AG20443 (cell line): ENCODE measurements at regions not wholly inside any gene's neighbourhood (a gene's known extent, or its start where the extent isn't known, plus 50 kb on each side); places are given as distances from the start of the nearest gene placed in this dataset.

Experiments used
- DNase-seq: peaks from one replicate; pipeline ENCODE4 v3.0.0; 2012; ENCODE audit warnings: low spot score, mixed read lengths

DNA sequence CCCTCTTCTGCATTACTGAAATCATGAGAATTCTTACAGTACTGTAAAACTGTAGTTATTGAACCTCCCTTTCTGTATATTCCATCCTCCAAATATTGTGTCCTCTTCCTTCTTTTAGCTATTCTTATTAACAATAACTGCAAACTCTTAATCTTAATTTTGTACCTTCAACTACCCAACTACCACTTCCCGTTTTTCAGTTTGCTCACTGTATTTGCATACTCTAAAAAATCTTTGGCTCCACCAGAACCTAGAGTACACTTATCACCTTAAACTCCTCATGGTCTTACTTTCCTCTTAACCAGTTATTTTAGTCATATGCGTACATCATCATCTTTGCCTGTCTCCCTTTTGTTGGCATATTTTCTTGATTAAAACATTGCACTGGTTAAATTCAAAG lies 543.7 kb downstream of the ARAP2 start:
- DNase-seq: no peak

DNA sequence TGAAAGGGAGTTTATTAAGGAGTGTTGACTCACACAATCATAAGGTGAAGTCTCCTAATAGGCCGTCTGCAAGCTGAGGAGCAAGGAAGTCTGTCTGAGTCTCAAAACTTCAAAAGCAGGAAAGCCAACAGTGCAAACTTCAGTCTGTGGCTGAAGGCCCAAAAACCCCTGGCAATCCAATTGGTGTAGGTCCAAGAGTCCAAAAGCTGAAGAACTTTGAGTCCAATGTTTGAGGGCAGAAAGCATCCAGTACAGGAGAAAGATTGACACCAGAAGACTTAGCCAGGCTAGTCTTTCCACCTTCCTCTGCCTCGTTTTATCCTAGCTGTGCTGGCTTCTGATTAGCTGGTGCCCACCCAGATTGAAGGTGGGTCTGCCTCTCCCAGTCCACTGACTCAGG lies 535.2 kb downstream of the ARAP2 start:
- DNase-seq: no peak

DNA sequence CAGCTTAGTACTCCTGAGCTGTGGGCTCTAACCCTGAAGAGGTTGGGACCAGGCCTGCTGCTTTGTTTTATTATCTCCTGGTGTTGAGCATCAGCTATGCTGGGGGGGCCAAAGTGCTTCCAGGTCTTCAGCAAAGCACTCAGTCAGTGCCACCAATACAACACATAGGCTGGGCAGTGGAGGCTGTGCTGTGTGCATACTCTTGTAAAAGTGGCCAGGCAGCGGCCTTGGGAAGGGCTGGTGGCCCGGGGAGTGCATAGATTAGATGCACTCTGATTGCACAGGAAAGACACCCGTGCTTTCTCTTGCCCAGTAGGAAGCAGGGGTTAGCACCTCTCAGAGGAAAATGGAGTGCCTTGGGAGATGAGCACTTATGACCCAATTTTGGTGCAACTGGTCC lies 534.0 kb downstream of the ARAP2 start:
- DNase-seq: no peak

DNA sequence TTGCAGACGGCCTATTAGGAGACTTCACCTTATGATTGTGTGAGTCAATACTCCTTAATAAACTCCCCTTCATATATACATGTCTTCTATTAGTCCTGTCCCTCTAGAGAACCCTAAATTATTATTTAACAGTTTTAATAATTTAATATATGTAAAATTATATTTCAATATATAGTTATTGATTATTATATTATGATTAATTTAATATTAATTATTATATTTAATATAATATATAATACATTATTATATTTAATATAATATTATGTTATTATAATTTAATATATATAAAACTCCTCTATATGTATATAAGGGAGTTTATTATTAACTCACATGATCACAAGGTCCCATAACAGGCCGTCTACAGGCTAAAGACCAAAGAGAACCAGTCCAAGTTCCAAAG lies 533.2 kb downstream of the ARAP2 start:
- no peak for DNase-seq

DNA sequence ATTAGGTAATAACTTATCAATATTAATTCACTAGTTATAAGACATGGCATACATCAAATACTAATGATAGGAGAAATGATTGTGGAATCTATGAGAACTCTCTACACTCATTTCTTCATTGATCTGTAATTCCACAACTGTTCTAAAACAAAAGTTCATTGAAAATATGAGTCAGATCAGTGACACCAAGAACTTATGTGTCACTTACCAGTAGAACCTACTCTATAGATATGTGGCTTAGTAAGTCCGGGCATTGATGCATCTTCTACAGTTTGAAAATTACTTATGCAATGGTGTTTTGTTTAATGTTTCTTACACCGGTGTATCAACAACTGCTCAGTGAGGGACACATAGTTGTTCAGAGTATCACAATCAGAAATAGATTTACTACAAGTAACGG lies 520.3 kb downstream of the ARAP2 start:
- no peak for DNase-seq

DNA sequence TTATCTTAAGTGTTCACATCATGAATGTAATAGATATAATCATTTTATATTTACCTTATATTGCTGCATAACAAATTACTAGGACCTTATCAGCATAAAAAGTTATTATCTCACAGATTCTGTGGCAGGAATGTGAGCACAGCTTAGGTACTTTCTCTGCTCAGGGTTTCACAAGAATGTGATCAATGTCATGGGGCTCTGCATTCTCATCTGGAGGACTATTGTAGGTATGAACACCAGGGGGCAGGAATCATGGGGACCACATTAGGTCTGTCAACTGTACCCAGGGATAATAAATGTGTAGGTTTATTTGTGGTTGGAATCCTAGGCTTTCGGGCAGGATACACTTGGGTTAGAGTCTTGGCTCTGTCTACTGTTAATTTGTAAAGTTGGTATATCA lies 519.2 kb downstream of the ARAP2 start:
- no peak for DNase-seq

DNA sequence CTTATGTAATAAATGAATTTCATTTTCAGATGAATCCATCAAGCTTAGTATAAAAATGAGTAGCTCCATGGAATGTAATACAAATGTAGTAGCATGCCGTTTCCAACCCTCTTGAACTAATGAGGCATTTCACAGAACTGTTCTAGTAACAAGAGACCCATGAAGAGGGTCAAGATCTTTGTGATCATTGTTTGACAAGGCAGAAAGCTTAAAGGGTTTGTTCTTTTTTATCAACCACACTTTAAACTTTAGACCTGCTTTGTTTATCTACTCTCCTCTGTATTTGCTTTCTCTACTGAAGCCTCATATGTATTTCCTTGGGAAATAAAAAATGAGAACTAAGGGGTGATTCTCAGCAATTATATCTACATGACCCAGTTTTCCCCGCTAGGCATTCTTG lies 513.9 kb downstream of the ARAP2 start:
- DNase-seq: no peak

DNA sequence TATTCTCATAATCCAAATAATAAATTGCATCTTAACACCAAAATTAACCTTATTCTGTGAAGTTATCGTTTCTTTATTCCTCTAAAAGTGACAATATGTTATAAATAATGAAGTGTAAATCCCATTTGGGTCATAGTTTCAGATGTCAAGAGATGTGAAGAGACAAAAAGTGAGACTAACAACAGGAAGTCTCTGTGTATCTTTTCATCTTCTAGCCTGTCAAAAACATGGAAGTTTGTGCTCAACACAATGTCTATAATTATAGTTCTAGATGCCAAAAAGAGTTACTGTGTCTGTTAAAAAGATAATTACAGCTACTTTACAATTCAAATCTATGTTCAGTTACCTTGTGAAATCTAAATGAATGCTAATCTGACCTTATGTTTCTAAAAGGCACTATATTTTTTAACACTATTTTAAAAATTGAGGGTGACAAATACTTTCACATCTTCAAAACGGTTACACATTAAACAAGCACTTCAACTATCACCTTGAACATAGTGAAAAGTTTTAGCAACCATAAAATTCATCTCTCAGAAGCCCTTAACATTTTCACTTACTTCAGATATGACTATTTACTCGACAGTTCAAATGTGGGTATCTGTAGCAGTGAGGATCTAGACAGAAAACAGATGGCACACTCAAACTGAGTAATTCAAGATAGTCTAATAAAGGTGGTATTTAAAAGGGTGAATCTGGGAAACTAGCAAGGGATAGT lies 509.8 kb downstream of the ARAP2 start:
- DNase-seq: no peak

DNA sequence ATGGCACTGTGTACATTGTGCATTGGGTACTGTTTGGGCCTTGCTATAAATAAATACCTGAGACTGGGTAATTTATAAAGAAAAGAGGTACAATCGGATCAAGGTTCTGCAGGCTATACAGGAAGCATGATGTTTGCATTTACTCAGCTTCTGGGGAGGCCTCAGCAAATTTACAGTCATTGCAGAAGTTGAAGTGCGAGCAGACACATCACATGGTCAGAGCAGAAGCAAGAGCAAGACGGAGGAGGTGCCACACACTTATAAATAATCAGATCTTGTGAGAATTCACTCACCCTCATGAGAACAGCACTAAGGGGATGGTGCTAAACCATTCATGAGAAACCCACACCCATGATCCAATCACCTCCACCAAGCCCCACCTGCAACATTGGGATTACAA lies 505.0 kb downstream of the ARAP2 start:
- no peak for DNase-seq

DNA sequence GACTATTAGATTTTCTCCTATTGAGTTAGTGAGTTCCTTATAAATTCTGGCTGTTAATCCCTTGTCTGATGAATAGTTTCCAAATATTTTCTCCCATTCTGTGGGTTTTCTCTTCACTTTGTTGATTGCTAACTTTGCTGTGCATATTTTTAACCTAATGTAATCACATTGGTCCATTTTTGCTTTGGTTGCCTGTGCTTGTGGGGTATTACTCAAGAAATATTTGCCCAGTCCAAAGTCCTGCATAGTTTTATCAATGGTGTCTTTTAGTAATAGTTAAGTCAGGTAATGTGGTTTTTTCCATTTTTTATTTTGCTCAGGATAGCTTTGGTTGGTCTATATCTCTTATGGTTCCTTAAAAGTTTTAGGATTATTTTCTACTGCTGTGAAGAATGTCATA lies 490.3 kb downstream of the ARAP2 start:
- no peak for DNase-seq

DNA sequence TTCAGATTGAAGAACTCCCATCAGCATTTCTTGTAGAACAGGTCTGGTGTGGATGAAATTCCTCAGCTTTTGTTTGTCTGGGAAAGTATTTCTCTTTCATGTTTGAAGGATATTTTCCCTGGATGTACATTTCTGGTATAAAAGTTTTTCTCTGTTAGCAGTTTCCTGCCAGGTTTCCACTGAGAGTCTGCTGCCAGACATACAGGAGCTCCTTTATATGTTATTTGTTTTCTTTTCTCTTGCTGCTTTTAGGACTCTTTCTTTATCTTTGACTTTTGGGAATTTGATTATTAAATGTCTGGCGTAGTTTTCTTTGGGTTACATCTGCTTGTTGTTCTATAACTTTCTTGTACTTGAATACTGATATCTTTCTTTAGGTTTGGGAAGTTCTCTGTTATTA lies 486.5 kb downstream of the ARAP2 start:
- no peak for DNase-seq

DNA sequence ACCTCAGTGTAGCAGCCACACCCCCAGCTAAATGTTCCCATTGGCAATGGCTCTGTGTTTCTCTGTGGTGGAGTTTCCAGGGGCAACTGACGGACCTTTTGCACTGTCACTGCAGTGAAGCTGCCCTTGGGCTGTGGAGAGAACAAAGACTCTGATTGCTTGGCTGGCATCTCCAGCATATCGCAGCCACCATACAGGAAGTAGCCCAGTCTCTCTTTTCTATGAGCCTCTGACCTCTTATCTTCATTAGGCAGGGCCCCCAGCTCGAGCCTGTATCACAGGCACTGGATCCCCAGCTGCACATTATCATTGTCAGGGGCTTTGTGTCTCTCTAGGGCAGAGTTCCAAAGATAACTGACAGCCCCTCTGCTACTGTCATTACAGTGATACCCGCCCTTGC lies 483.5 kb downstream of the ARAP2 start:
- no peak for DNase-seq

DNA sequence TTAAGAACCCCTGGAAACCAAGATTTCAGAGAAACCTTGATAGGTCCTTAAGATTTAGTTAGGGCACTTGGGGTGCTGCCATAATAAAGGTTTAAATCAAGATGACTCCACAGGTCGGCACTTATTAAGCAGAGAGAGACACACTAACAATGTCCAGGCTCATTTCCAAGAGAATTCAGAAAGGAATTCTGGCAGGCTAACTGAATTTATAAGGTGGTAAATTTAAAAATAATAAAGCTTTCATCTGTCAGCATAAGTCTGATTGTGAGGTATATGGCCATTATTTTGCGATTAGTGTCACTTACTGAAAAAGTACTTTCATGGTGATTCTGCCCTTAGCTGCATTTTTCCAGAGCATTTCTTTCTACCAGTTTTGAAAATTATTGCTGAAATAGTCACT lies 472.7 kb downstream of the ARAP2 start:
- no peak for DNase-seq

DNA sequence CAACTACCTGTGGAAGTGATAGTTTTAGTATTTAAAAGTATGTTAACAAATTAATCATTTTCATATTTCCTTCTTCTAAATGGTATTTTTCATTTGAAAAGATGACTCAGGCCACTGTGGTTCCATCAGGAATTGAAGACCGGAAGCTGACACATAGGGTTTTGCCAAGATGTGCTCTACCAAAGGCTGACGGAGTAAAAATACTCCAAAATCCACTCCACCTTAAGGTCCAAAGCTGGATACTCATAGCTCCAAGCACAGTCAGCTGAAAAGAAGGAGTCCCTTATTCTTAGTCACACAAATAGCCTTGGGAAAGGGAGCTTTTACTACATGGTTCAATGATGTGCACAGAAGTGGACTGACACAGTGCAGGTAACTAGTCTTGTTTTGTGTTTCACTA lies 472.0 kb downstream of the ARAP2 start:
- DNase-seq: no peak

DNA sequence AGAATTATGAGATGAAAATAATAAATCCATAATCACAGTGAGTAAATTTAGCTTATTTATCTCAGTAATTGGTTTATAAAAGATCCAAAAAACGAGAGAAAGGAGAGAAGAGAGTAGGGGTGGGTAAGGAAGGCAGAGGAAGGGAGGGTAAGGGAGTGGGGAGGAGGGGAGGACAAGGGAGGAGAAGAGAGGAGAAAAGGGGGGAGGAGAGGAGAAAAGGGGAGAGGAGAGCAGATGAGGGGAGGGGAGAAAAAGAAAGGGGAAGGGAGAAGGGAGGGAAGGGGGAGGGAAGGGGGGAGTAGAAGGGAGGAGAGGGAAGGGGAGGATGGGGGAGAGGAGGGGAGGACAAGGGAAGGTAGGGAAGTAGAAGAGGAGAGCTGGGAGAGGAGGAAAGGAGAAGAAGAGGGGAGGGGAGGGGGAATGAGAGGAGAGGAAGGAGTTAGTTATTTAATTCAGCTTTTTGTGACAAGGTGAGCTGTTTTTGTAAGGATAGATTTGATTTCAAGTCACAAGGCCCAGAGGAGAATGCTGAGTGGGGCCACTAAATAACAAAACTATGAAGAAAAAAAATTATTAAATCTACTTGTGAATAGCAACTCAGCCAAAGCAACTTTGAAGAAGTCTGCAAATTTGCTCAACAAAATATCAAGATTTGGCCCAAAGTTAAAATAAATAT lies 454.3 kb downstream of the ARAP2 start:
- no peak for DNase-seq

DNA sequence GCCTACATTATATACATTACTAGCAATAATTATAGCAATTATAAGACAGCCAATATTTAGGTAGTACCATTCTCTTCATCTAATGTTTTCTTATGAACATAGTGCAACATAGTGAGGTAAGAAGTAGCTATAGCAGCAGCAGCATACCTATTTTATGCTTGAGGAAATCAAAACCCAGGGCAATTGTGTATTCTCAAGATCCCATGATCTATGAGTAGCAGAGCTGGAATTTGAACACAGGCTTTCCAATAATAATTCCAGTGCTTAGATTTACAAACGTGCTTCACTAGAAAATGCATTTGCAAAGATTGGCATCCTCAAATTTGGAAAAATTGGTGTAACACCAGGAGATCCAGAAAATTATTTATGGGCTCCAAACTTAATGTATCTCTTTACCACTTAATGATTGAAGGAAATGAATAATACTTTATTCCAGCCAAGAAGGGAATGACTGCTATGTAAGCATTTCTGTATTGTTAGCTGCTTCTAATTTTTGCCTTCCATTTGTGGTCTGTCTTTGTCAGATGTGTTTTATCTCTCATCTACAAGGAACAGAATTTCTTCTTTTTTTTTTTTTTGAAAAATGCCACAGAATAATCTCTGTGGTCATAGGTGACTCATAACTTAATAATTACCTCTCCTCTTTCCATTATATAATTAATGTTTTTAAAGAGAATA lies 451.1 kb downstream of the ARAP2 start:
- DNase-seq: no peak

DNA sequence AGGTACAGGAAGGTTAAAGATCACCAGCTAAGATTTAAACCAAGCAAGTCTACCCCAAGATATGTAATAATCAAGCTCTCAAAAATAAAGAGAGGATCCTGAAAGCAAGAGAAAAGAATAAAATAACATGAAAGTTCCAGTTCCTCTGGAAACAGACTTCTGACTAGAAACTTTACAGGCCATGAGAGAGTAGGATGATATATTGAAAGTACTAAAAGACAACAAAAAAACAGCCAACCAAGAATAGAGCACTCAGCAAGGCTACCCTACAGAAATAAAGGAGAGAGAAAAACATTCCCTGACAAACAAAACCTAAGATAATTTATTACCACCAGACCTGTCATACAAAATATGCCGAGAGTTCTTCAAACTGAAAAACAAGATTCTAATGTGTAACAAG lies 450.5 kb downstream of the ARAP2 start:
- no peak for DNase-seq

DNA sequence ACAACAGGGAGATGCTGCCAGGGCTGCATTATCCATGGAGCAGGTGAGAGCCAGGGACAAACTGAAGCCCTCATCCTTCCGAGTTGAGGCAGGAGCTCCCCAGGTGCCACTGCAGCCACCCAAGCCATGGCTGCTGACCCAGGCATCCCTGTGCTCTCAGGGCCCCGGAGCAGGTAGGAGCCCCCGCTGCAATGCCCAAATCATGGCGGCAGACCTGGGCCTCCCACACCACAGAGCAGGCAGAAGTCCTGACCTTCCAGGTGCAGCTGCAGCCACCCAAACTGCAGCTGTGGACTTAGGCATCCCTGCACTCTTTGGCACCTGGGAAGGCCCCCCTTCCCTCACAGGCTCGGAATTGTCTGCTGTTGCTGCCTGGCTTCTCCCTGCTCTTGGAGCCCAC lies 443.6 kb downstream of the ARAP2 start:
- DNase-seq: no peak

DNA sequence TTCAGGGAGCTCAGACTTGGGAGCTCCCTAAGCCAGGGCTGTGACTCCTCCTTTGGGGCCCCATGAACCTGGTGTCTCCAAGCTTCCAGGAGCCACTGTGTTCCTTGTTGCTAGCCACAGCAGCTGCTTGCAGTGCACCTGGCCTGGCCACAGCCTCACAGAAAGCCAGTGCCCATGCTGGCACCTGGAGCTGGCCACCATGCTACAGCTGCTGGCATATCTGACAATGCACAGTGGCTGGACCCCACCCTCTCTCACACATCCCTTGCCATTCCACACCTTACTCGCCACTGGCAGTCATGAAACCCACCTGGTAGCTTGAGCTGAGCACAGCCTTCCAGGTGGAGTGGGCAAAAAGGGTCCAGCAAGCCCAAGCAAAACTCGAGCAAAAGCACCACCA lies 441.7 kb downstream of the ARAP2 start:
- no peak for DNase-seq

DNA sequence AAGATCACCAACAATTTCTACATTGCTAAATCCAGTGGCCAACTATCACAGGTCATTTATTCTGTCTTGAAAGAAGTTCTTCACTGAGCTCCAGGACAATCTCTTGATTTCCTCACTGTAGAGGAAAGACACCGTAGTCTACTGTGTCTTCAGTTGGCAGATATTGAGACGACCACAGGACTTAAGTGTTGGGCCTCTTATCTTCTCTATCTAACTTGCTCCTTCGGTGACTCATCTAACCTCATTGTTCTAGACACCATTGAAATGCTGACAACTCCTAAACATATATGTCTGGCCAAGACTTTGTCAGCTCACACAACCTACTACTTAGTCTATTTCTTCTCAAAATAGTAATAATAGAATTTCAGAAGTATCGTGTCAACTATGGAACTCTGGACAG lies 425.8 kb downstream of the ARAP2 start:
- DNase-seq: no peak

DNA sequence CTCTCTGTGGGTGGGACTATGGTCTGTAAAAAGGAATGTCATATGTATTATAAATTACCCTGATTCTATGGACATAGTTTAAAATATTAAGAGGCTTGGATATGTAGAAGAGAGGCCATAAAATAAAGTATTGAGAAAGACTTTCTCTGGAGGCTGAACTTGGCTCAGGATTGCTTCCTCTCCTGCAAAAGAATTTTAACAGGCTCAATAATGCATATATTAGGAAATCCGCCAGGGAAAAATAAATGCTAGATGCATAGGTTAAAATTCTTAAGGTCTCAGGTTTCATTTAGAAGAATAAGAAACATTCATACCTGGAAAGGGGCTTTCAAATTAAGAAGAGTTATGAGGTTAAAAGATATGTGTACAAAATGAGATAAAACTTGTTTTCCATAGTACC lies 424.3 kb downstream of the ARAP2 start:
- DNase-seq: no peak

DNA sequence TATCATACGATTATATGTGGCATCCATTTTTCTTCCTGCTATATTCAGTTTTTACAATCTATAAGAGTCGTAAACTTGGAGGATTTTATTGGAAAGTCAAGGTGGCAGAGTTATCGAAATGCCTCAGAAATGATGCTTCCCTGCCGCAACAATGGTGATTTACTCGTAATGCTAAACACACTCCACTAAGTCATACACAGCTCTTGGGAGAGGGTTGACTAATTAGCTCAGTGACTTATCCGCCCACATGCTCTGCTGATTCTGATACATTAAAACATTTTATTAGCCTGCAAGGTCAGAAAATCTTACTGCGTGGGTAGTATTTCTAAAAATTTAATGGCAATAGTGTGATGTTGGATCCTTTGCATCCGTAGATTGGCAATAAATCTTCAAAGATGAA lies 420.1 kb downstream of the ARAP2 start:
- no peak for DNase-seq

DNA sequence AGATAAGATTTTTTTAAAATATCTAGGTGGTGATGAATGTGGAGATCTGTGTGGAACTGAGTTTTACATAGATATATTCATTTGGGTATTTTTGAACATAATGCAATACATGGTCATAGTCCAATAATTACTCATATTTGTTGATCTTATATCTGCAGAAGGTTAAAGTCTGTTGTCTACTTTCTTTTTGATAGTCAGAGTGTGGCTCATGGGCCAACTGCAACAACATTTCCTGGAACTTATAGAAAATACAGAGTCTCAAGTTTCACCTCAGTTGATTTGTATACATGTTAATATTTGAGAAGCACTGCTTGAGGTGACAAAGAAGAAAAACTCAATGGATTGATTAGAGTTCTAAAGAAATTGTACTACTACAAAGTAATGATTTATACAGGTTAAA lies 408.4 kb downstream of the ARAP2 start:
- no peak for DNase-seq

DNA sequence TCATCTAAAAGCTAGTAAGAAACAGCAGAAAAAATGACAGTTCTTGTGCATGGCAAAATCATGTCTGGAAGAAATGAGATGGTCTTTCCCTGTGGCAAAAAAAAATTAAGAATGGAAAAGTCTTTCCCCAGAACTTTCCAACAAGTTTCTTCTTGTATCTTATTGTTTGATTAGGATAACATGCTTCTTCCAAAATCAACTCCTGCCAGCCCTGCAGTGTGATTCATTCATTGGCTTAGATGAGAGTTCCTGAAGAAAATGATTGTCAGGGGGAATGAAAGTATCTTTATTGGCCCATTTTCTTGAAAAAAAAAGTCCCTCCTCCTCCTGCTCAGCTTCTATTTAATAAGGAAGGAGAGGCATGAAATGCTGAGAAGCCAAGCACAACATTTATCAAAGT lies 407.7 kb downstream of the ARAP2 start:
- no peak for DNase-seq
